ENCODE measurements at regions not wholly inside any gene's neighbourhood (a gene's known extent, or its start where the extent isn't known, plus 50 kb on each side); places are given as distances from the start of the nearest gene placed in this dataset.
"Not testable (repeated sequence)": the region's sequence is repeated elsewhere in the genome, so short reads cannot be mapped to it uniquely, and the experiment has no call there.

GRCh38 chr19:27746691-27747380 lies 1466.1 kb downstream of the UQCRFS1 start:
- DNase-seq: no peak

- DNase-seq: no peak
Observed at GRCh38 chr19:27745978-27746542, 1466.9 kb downstream of the UQCRFS1 start.

- no peak for DNase-seq
Observed at GRCh38 chr19:27744926-27745768, 1467.8 kb downstream of the UQCRFS1 start.

- DNase-seq: no peak
Observed at GRCh38 chr19:27742041-27742440, 1470.9 kb downstream of the UQCRFS1 start.

- no peak for DNase-seq
Observed at GRCh38 chr19:27741236-27741635, 1471.7 kb downstream of the UQCRFS1 start.

- no peak for DNase-seq
Observed at GRCh38 chr19:27740396-27740795, 1472.6 kb downstream of the UQCRFS1 start.

- no peak for DNase-seq
Observed at GRCh38 chr19:27738569-27739193, 1474.3 kb downstream of the UQCRFS1 start.

- no peak for DNase-seq
Observed at GRCh38 chr19:27736225-27736624, 1476.7 kb downstream of the UQCRFS1 start.

- DNase-seq: no peak
Observed at GRCh38 chr19:27735314-27735713, 1477.6 kb downstream of the UQCRFS1 start.

GRCh38 chr19:27734496-27735220 lies 1478.3 kb downstream of the UQCRFS1 start:
- no peak for DNase-seq

GRCh38 chr19:27733551-27734266 lies 1479.2 kb downstream of the UQCRFS1 start:
- no peak for DNase-seq

- no peak for DNase-seq
Observed at GRCh38 chr19:27729332-27729731, 1483.6 kb downstream of the UQCRFS1 start.

- DNase-seq: no peak
Observed at GRCh38 chr19:27722625-27723024, 1490.3 kb downstream of the UQCRFS1 start.

- no peak for DNase-seq
Observed at GRCh38 chr19:27720155-27720554, 1492.8 kb downstream of the UQCRFS1 start.

GRCh38 chr19:27719034-27719433 lies 1493.9 kb downstream of the UQCRFS1 start:
- no peak for DNase-seq

GRCh38 chr19:27718234-27718633 lies 1494.7 kb downstream of the UQCRFS1 start:
- DNase-seq: no peak

- DNase-seq: no peak
Observed at GRCh38 chr19:27717825-27718224, 1495.1 kb downstream of the UQCRFS1 start.

- DNase-seq: no peak
Observed at GRCh38 chr19:27716922-27717321, 1496.0 kb downstream of the UQCRFS1 start.

GRCh38 chr19:27714857-27715256 lies 1498.1 kb downstream of the UQCRFS1 start:
- DNase-seq: no peak

- DNase-seq: no peak
Observed at GRCh38 chr19:27709496-27709895, 1503.5 kb downstream of the UQCRFS1 start.

- DNase-seq: not testable (repeated sequence)
Observed at GRCh38 chr19:27708986-27709385, 1504.0 kb downstream of the UQCRFS1 start.

GRCh38 chr19:27707026-27707425 lies 1505.9 kb downstream of the UQCRFS1 start:
- DNase-seq: not testable (repeated sequence)
